Naive thymus-derived CD4-positive, alpha-beta T cell (primary cell): ENCODE measurements at regions not wholly inside any gene's neighbourhood (a gene's known extent, or its start where the extent isn't known, plus 50 kb on each side); places are given as distances from the start of the nearest gene placed in this dataset.
"Not testable (repeated sequence)": the region's sequence is repeated elsewhere in the genome, so short reads cannot be mapped to it uniquely, and the experiment has no call there.

Experiments used
- ATAC-seq: fragments of 150-1000 bp; cut with Tn5 transposase; 2 replicates; pipeline ENCODE4 v1.10.0; 2021; ENCODE audit warnings: mild to moderate bottlenecking, moderate library complexity
- CTCF ChIA-PET: fragments of 350-600 bp; sonication (Branson Sonifier 250); formaldehyde crosslinking; loops from one replicate; lab custom pipeline; 2021; ENCODE audit warnings: antibody characterized with exemption; lab: Charles Lee
- POLR2A ChIA-PET: fragments of 350-600 bp; sonication (Branson Sonifier 250); formaldehyde crosslinking; loops from one replicate; lab custom pipeline; 2021; ENCODE audit warnings: antibody characterized with exemption, inconsistent platforms; lab: Charles Lee
- DNase-seq, 9 donors: peaks; one replicate each; pipeline versions ENCODE4 v3.0.0 to v3.0.0-alpha.2; 2020 to 2022; ENCODE audit warnings: mixed read lengths in 1 of 9
- H3K27ac ChIP-seq: one replicate; pipeline ENCODE4 v1.7.0; 2013; ENCODE audit warnings: mild to moderate bottlenecking, low read depth, low read length, moderate library complexity
- H3K27me3 ChIP-seq, 2 donors: one replicate each; pipeline ENCODE4 v1.7.0; 2013; ENCODE audit warnings: low read length in 2 of 2, mild to moderate bottlenecking in 2 of 2, moderate library complexity in 2 of 2; ENCODE audit not compliant: control insufficient read depth in 2 of 2, insufficient read depth in 2 of 2
- H3K36me3 ChIP-seq, 3 experiments: 1 replicate in 2 of 3; 2 replicates in 1 of 3; pipeline ENCODE4 v1.7.0; 2013; ENCODE audit warnings: low read length in 3 of 3, mild to moderate bottlenecking in 3 of 3, moderate library complexity in 1 of 3; ENCODE audit not compliant: insufficient read depth in 3 of 3, control insufficient read depth in 2 of 3
- H3K4me1 ChIP-seq, 2 donors: one replicate each; pipeline ENCODE4 v1.7.0; 2013; ENCODE audit warnings: low read length in 2 of 2, mild to moderate bottlenecking in 2 of 2, moderate library complexity in 1 of 2; ENCODE audit not compliant: control insufficient read depth in 2 of 2, insufficient read depth in 2 of 2
- H3K4me3 ChIP-seq: 2 replicates; pipeline ENCODE4 v1.7.0; 2013; ENCODE audit warnings: mild to moderate bottlenecking, low read length
- H3K9me3 ChIP-seq, 3 experiments: 1 replicate in 2 of 3; 2 replicates in 1 of 3; pipeline ENCODE4 v1.7.0; 2013; ENCODE audit warnings: low read length in 3 of 3; ENCODE audit not compliant: control insufficient read depth in 2 of 3
- H3K27ac Mint-ChIP-seq, 9 donors: one replicate each; pipeline ENCODE4 v1.8.0; 2020 to 2022; ENCODE audit warnings: mixed read lengths in 9 of 9, mild to moderate bottlenecking in 8 of 9, moderate library complexity in 5 of 9, inconsistent platforms in 2 of 9
- H3K27me3 Mint-ChIP-seq, 5 donors: one replicate each; pipeline ENCODE4 v1.8.0; 2021 to 2022; ENCODE audit warnings: mixed read lengths in 5 of 5, mild to moderate bottlenecking in 1 of 5
- H3K36me3 Mint-ChIP-seq, 5 donors: one replicate each; pipeline ENCODE4 v1.8.0; 2020 to 2022; ENCODE audit warnings: mixed read lengths in 5 of 5, mild to moderate bottlenecking in 3 of 5, inconsistent platforms in 1 of 5
- H3K4me1 Mint-ChIP-seq, 7 donors: one replicate each; pipeline ENCODE4 v1.8.0; 2020 to 2022; ENCODE audit warnings: mixed read lengths in 7 of 7, mild to moderate bottlenecking in 3 of 7, inconsistent platforms in 1 of 7
- H3K4me3 Mint-ChIP-seq, 10 donors: one replicate each; pipeline ENCODE4 v1.8.0; 2020 to 2022; ENCODE audit warnings: mild to moderate bottlenecking in 10 of 10, mixed read lengths in 10 of 10, moderate library complexity in 6 of 10, inconsistent platforms in 2 of 10
- H3K9me3 Mint-ChIP-seq, 11 donors: one replicate each; pipeline ENCODE4 v1.8.0; 2020 to 2022; ENCODE audit warnings: mixed read lengths in 11 of 11, mild to moderate bottlenecking in 4 of 11, inconsistent platforms in 1 of 11, moderate library complexity in 1 of 11
- intact Hi-C, 2 donors: fragments of 100-400 bp; cut with micrococcal nuclease; formaldehyde crosslinking; loops; one replicate each; pipeline ENCODE4 v1.15.1; 2023

- peaks cover 4 to 26% (median 14%) of the 10 kb centered on the region in 11 donors for H3K9me3 Mint-ChIP-seq
- DNase-seq, H3K9me3 ChIP-seq, intact Hi-C loops, H3K4me1 ChIP-seq, H3K27ac ChIP-seq, CTCF ChIA-PET, H3K4me1 Mint-ChIP-seq, ATAC-seq, H3K27me3 ChIP-seq, POLR2A ChIA-PET, H3K36me3 Mint-ChIP-seq, H3K27ac Mint-ChIP-seq, H3K27me3 Mint-ChIP-seq, H3K36me3 ChIP-seq, H3K4me3 Mint-ChIP-seq, H3K4me3 ChIP-seq: not testable (repeated sequence)
Measured at GRCh38 chr4:63193029-63193428, 1216.2 kb downstream of the TECRL start.

- Histone ChIP-seq H3K4me3 (no peak overlapping the region), H3K9me3 (no peaks in the 10 kb centered on the region), H3K27ac (no peak overlapping the region), H3K27me3 (no peaks in the 10 kb centered on the region), H3K4me1 (no peaks in the 10 kb centered on the region), H3K36me3 (no peaks in the 10 kb centered on the region)
- Mint-ChIP-seq H3K27me3 (no peaks in the 10 kb centered on the region), H3K4me3 (no peak overlapping the region), H3K27ac (no peak overlapping the region), H3K36me3 (no peaks in the 10 kb centered on the region), H3K9me3 (peaks cover 0 to 16% (median 9%) of the 10 kb centered on the region in 11 donors), H3K4me1 (no peaks in the 10 kb centered on the region)
- DNase-seq (no peak), ATAC-seq (no peak)
- ChIA-PET POLR2A (no interaction called here), CTCF (no interaction called here)
- intact Hi-C loops, result no loop called here
Measured at GRCh38 chr4:63171341-63171740, 1237.9 kb downstream of the TECRL start.

GRCh38 chr4:63170923-63171322 lies 1238.3 kb downstream of the TECRL start:
- Mint-ChIP-seq H3K36me3 (no peaks in the 10 kb centered on the region), H3K9me3 (peaks cover 0 to 16% (median 9%) of the 10 kb centered on the region in 11 donors), H3K27ac (no peak overlapping the region), H3K4me3 (no peak overlapping the region), H3K4me1 (no peaks in the 10 kb centered on the region), H3K27me3 (no peaks in the 10 kb centered on the region)
- DNase-seq, result no peak
- Histone ChIP-seq H3K9me3 (no peaks in the 10 kb centered on the region), H3K27ac (no peak overlapping the region), H3K27me3 (no peaks in the 10 kb centered on the region), H3K4me3 (no peak overlapping the region), H3K36me3 (no peaks in the 10 kb centered on the region), H3K4me1 (no peaks in the 10 kb centered on the region)
- ChIA-PET CTCF (no interaction called here), POLR2A (no interaction called here)
- intact Hi-C loops, result no loop called here
- ATAC-seq, result no peak

- H3K27me3 Mint-ChIP-seq, result no peaks in the 10 kb centered on the region
- no peak overlapping the region for H3K27ac ChIP-seq
- H3K9me3 Mint-ChIP-seq, result peaks cover 0 to 21% (median 8%) of the 10 kb centered on the region in 11 donors
- intact Hi-C loops, result no loop called here
- H3K9me3 ChIP-seq, result no peaks in the 10 kb centered on the region
- no peaks in the 10 kb centered on the region for H3K36me3 Mint-ChIP-seq
- H3K4me3 ChIP-seq, result no peak overlapping the region
- ATAC-seq (no peak), DNase-seq (no peak)
- no peaks in the 10 kb centered on the region for H3K4me1 Mint-ChIP-seq
- ChIA-PET POLR2A (no interaction called here), CTCF (no interaction called here)
- H3K27ac Mint-ChIP-seq, result no peak overlapping the region
- no peaks in the 10 kb centered on the region for H3K27me3 ChIP-seq
- no peaks in the 10 kb centered on the region for H3K36me3 ChIP-seq
- no peaks in the 10 kb centered on the region for H3K4me1 ChIP-seq
- no peak overlapping the region for H3K4me3 Mint-ChIP-seq
Measured at GRCh38 chr4:63169836-63170235, 1239.4 kb downstream of the TECRL start.

GRCh38 chr4:63155561-63155960 lies 1253.7 kb downstream of the TECRL start:
- ATAC-seq (no peak), DNase-seq (no peak)
- ChIA-PET CTCF (no interaction called here), POLR2A (no interaction called here)
- Mint-ChIP-seq H3K9me3 (peaks cover 0 to 40% (median 16%) of the 10 kb centered on the region in 11 donors), H3K36me3 (peaks cover 0 to 3% (median 0%) of the 10 kb centered on the region in 5 donors), H3K4me3 (no peak overlapping the region), H3K27ac (no peak overlapping the region), H3K27me3 (no peaks in the 10 kb centered on the region), H3K4me1 (no peaks in the 10 kb centered on the region)
- no peaks in the 10 kb centered on the region for H3K36me3 ChIP-seq
- no peaks in the 10 kb centered on the region for H3K27me3 ChIP-seq
- H3K9me3 ChIP-seq, result no peaks in the 10 kb centered on the region
- intact Hi-C loops, result no loop called here
- no peak overlapping the region for H3K27ac ChIP-seq
- no peak overlapping the region for H3K4me3 ChIP-seq
- no peaks in the 10 kb centered on the region for H3K4me1 ChIP-seq

- Histone ChIP-seq H3K9me3 (peaks cover 0 to 3% (median 3%) of the 10 kb centered on the region in 3 experiments), H3K27ac (no peak overlapping the region), H3K36me3 (no peaks in the 10 kb centered on the region), H3K27me3 (no peaks in the 10 kb centered on the region), H3K4me1 (no peaks in the 10 kb centered on the region), H3K4me3 (no peak overlapping the region)
- ATAC-seq (no peak), DNase-seq (no peak)
- ChIA-PET CTCF (no interaction called here), POLR2A (no interaction called here)
- Mint-ChIP-seq H3K4me1 (no peaks in the 10 kb centered on the region), H3K27ac (no peak overlapping the region), H3K4me3 (no peak overlapping the region), H3K36me3 (no peaks in the 10 kb centered on the region), H3K27me3 (no peaks in the 10 kb centered on the region), H3K9me3 (peaks cover 0 to 21% (median 13%) of the 10 kb centered on the region in 11 donors)
- intact Hi-C loops, result no loop called here
Measured at GRCh38 chr4:63123441-63123840, 1285.8 kb downstream of the TECRL start.

- H3K36me3 Mint-ChIP-seq, result no peaks in the 10 kb centered on the region
- Histone ChIP-seq H3K4me1 (no peaks in the 10 kb centered on the region), H3K27ac (no peak overlapping the region), H3K9me3 (peaks cover 0 to 3% (median 3%) of the 10 kb centered on the region in 3 experiments), H3K4me3 (no peak overlapping the region), H3K36me3 (no peaks in the 10 kb centered on the region), H3K27me3 (no peaks in the 10 kb centered on the region)
- no peaks in the 10 kb centered on the region for H3K27me3 Mint-ChIP-seq
- H3K9me3 Mint-ChIP-seq, result peaks cover 0 to 21% (median 13%) of the 10 kb centered on the region in 11 donors
- H3K4me3 Mint-ChIP-seq, result no peak overlapping the region
- no peak for ATAC-seq
- intact Hi-C loops, result no loop called here
- ChIA-PET CTCF (no interaction called here), POLR2A (no interaction called here)
- H3K4me1 Mint-ChIP-seq, result no peaks in the 10 kb centered on the region
- no peak overlapping the region for H3K27ac Mint-ChIP-seq
- DNase-seq, result no peak
Measured at GRCh38 chr4:63122955-63123354, 1286.3 kb downstream of the TECRL start.
